OCI-LY3 (cell line): ENCODE measurements at regions not wholly inside any gene's neighbourhood (a gene's known extent, or its start where the extent isn't known, plus 50 kb on each side); places are given as distances from the start of the nearest gene placed in this dataset.

Experiments
- EZH2phosphoT487 ChIP-seq: fragments of 200-600 bp; shearing (Covaris generic); IDR thresholded peaks from 2 replicates; pipeline ENCODE4 v1.6.1; 2018; ENCODE audit warnings: antibody characterized with exemption, mixed run types, low read depth
- TF ChIP-seq, protein P1 (sequence below): fragments of 200-600, 300-600 bp; sonication (generic); IDR thresholded peaks from 2 replicates; pipeline ENCODE4 v1.5.1; 2014; ENCODE audit warnings: antibody characterized with exemption, low read length, low read depth

DNA sequence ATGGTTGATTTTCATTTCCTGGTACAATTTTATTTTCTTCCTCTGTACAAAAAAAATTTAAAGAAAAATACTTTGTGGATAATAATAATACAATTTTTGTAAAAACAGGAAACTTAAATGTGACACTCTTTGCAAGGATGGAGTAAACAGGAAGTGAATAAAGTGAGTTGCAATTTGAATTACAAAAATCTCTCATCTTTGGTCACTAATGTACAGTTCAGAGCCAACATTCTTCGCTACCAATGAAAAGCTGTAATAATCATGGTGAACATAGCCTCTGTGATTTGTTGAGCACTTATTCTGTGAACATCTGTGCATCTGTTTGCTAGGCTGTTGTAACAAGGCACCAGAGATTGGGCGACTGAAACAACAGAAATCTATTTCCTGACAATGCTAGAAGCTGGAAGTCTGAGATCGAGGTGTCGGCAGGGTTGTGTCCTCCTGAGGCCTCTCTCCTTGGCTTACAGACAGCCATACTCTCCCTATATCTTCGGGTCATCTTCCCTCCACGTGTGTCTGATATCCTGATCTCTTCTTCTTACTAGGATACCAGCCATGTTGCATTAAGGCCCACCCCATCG, 295.3 kb upstream of the KLF6 start:
- TF ChIP-seq, protein P1, sequence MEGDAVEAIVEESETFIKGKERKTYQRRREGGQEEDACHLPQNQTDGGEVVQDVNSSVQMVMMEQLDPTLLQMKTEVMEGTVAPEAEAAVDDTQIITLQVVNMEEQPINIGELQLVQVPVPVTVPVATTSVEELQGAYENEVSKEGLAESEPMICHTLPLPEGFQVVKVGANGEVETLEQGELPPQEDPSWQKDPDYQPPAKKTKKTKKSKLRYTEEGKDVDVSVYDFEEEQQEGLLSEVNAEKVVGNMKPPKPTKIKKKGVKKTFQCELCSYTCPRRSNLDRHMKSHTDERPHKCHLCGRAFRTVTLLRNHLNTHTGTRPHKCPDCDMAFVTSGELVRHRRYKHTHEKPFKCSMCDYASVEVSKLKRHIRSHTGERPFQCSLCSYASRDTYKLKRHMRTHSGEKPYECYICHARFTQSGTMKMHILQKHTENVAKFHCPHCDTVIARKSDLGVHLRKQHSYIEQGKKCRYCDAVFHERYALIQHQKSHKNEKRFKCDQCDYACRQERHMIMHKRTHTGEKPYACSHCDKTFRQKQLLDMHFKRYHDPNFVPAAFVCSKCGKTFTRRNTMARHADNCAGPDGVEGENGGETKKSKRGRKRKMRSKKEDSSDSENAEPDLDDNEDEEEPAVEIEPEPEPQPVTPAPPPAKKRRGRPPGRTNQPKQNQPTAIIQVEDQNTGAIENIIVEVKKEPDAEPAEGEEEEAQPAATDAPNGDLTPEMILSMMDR = no peak
- TF ChIP-seq EZH2phosphoT487 = no peak
